HG03432 (cell line): ENCODE measurements at regions not wholly inside any gene's neighbourhood (a gene's known extent, or its start where the extent isn't known, plus 50 kb on each side); places are given as distances from the start of the nearest gene placed in this dataset.
"Not testable (repeated sequence)": the region's sequence is repeated elsewhere in the genome, so short reads cannot be mapped to it uniquely, and the experiment has no call there.

Experiments
- ATAC-seq: cut with Tn5 transposase; IDR thresholded peaks from one replicate; pipeline ENCODE4 v1.9.1; 2021; ENCODE audit warnings: mild to moderate bottlenecking, moderate library complexity; ENCODE audit not compliant: unreplicated experiment

GRCh38 chr10:80938903-80939302 is 401.2 kb downstream of the SH2D4B start:
- no peak for ATAC-seq

- ATAC-seq: peak; percentile 79
Observed at GRCh38 chr10:80945264-80945880, 407.7 kb downstream of the SH2D4B start.

- ATAC-seq: no peak
Observed at GRCh38 chr10:80946073-80946472, 408.4 kb downstream of the SH2D4B start.

GRCh38 chr10:80946957-80947726 is 409.4 kb downstream of the SH2D4B start:
- no peak for ATAC-seq

- ATAC-seq: no peak
Observed at GRCh38 chr10:80949785-80950184, 412.1 kb downstream of the SH2D4B start.

- no peak for ATAC-seq
Observed at GRCh38 chr10:80952436-80952835, 414.7 kb downstream of the SH2D4B start.

- ATAC-seq: no peak
Observed at GRCh38 chr10:80957161-80957560, 419.5 kb downstream of the SH2D4B start.

- ATAC-seq: no peak
Observed at GRCh38 chr10:80964179-80964578, 426.5 kb downstream of the SH2D4B start.

- peak; percentile 81 for ATAC-seq
Observed at GRCh38 chr10:80964955-80965614, 427.4 kb downstream of the SH2D4B start.

GRCh38 chr10:80966326-80966986 is 428.8 kb downstream of the SH2D4B start:
- peak; percentile 38 for ATAC-seq

- not testable (repeated sequence) for ATAC-seq
Observed at GRCh38 chr10:80967357-80967756, 429.7 kb downstream of the SH2D4B start.

GRCh38 chr10:80968903-80969302 is 431.2 kb downstream of the SH2D4B start:
- ATAC-seq: no peak

GRCh38 chr10:80971461-80971860 is 433.8 kb downstream of the SH2D4B start:
- no peak for ATAC-seq

- no peak for ATAC-seq
Observed at GRCh38 chr10:80976658-80977057, 439.0 kb downstream of the SH2D4B start.

GRCh38 chr10:80985102-80985501 is 447.4 kb downstream of the SH2D4B start:
- ATAC-seq: no peak

- ATAC-seq: peak; percentile 34
Observed at GRCh38 chr10:80986596-80986995, 448.9 kb downstream of the SH2D4B start.

GRCh38 chr10:80988755-80989154 is 451.1 kb downstream of the SH2D4B start:
- peak; percentile 52 for ATAC-seq

- ATAC-seq: no peak
Observed at GRCh38 chr10:80996615-80997193, 459.0 kb downstream of the SH2D4B start.

GRCh38 chr10:81000781-81001180 is 463.1 kb downstream of the SH2D4B start:
- ATAC-seq: no peak

- no peak for ATAC-seq
Observed at GRCh38 chr10:81002382-81002781, 464.7 kb downstream of the SH2D4B start.

- ATAC-seq: no peak
Observed at GRCh38 chr10:81007872-81008271, 470.2 kb downstream of the SH2D4B start.
